GM21717 (cell line): ENCODE measurements at regions not wholly inside any gene's neighbourhood (a gene's known extent, or its start where the extent isn't known, plus 50 kb on each side); places are given as distances from the start of the nearest gene placed in this dataset.

ENCODE experiments used
- ATAC-seq: cut with Tn5 transposase; IDR thresholded peaks from one replicate; pipeline ENCODE4 v1.9.1; 2021; ENCODE audit warnings: mild to moderate bottlenecking, moderate library complexity; ENCODE audit not compliant: unreplicated experiment

DNA sequence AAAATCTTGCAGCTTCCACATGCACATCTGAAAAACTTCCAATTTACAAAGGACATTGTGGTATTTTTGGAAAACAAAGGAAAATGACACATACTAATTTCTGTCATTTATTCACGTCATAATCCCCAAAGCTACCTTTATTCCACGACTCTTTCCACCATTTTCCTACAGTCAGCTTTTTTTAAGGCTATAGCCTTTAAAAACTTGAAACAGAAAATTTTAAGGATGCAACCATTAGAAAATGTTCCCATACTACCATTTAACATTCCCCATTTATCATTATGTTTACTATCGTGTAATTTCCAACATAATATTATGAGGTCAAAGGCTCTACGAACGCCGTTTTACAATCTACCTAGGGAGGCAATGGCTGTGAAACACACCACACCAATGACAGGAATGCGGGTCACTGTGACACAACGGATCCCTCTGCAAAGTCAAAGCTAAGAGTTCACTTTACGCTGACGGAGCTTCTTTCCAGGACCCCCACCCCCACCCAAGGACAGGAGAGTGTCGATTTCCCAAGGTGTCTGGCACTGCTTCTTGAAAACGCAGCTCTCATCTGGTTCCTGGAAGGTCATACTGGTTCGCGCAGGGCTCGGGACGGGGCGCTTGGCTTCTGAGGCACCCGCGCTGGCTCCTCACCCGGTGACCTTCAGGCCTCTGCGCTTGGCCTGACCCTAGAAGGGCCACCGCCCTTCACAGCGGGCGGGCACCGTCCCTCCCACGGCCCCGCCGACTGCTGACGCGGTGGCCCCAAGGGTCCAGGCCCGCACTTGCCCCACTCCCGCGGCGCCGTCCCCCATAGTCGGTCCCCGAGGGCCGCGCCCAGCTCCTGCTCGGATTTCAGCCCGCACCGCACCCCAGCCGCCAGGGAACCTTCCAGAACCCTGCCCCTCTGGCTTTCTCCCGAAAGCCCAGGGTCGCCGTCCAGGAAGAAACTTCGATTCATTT is 50.5 kb upstream of the ATF3 start:
- peak; percentile 36 for ATAC-seq

DNA sequence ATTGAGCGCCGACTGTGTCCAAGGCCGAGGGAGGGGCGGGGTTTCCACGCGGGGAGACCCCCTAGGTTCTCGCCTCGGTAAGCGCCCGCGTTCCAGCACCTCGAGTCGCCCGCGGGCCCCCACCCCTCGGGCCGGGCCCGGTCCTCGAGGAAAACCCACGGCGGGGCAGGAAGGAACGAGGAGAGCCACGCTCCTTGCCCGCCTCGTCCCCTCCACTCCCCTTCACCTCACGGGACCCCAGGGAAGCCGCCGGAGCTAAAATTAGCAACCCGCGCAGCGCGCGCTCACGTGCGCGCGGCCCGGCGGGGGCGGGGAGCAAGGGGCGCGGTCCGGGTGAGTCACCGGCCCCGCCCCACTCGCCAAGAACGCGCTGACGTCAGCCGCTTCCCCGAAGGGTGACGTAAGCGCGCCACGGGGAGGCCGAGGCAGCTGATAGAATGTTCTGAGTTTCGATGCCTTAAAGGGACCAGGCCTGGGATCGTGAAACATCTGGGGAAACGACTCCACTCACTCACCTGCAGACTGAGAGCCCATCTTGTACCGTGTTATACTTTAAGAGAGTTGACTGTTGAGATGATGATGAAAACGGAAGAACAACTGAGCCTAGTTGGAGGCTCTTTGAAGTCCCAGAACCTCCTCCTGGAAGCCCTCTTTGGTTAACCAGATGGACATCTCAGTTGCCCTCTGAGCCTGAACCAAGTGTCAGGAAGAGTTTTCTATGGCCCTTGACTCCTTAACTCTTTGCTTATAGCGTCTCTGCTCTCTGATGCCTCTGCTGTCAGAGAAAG is 49.7 kb upstream of the ATF3 start:
- peak; percentile 83 for ATAC-seq
